H9 (cell line): ENCODE measurements at regions not wholly inside any gene's neighbourhood (a gene's known extent, or its start where the extent isn't known, plus 50 kb on each side); places are given as distances from the start of the nearest gene placed in this dataset.

ENCODE experiments used
- DNase-seq: peaks from one replicate; pipeline ENCODE4 v3.0.0-alpha.2; 2017
- H2AFZ ChIP-seq: one replicate; pipeline ENCODE4 v1.6.1; 2013; ENCODE audit warnings: mild to moderate bottlenecking, low read length, control low read depth, moderate library complexity
- H2AK5ac ChIP-seq: 2 replicates; pipeline ENCODE4 v1.6.1; 2013; ENCODE audit warnings: low read length, control low read depth, mixed read lengths; ENCODE audit not compliant: insufficient read length
- H2BK120ac ChIP-seq: one replicate; pipeline ENCODE4 v1.6.1; 2013; ENCODE audit warnings: low read depth, mild to moderate bottlenecking, low read length, control low read depth, inconsistent platforms; ENCODE audit not compliant: poor library complexity, severe bottlenecking
- H2BK12ac ChIP-seq: 2 replicates; pipeline ENCODE4 v1.6.1; 2013; ENCODE audit warnings: low read length, control low read depth, mixed read lengths, low read depth; ENCODE audit not compliant: insufficient read length
- H2BK15ac ChIP-seq: 2 replicates; pipeline ENCODE4 v1.6.1; 2013; ENCODE audit warnings: low read depth, low read length, control low read depth
- H2BK20ac ChIP-seq: one replicate; pipeline ENCODE4 v1.6.1; 2013; ENCODE audit warnings: low read depth, mild to moderate bottlenecking, low read length, control low read depth, inconsistent platforms; ENCODE audit not compliant: poor library complexity, severe bottlenecking
- H2BK5ac ChIP-seq: 2 replicates; pipeline ENCODE4 v1.6.1; 2013; ENCODE audit warnings: low read length, control low read depth, mixed read lengths; ENCODE audit not compliant: insufficient read length
- H3K14ac ChIP-seq: 2 replicates; pipeline ENCODE4 v1.6.1; 2013; ENCODE audit warnings: low read length, control low read depth; ENCODE audit not compliant: insufficient read depth
- H3K18ac ChIP-seq: 2 replicates; pipeline ENCODE4 v1.6.1; 2013; ENCODE audit warnings: low read depth, mild to moderate bottlenecking, mixed read lengths, low read length, control low read depth; ENCODE audit not compliant: insufficient read length
- H3K23ac ChIP-seq: 2 replicates; pipeline ENCODE4 v1.6.1; 2013; ENCODE audit warnings: low read length, control low read depth, mixed read lengths, low read depth; ENCODE audit not compliant: insufficient read length
- H3K23me2 ChIP-seq: 2 replicates; pipeline ENCODE4 v1.6.1; 2013; ENCODE audit warnings: low read depth, mild to moderate bottlenecking, mixed read lengths, low read length, control low read depth; ENCODE audit not compliant: insufficient read length, poor library complexity, severe bottlenecking
- H3K27ac ChIP-seq: 2 replicates; pipeline ENCODE4 v1.5.1; 2013; ENCODE audit warnings: low read length, control low read depth, mixed read lengths, low read depth; ENCODE audit not compliant: insufficient read length
- H3K27me3 ChIP-seq: 2 replicates; pipeline ENCODE4 v1.6.1; 2013; ENCODE audit warnings: low read length, control low read depth, inconsistent platforms; ENCODE audit not compliant: insufficient read depth
- H3K4ac ChIP-seq: 2 replicates; pipeline ENCODE4 v1.6.1; 2013; ENCODE audit warnings: low read depth, mild to moderate bottlenecking, control low read depth, inconsistent platforms, low read length, moderate library complexity
- H3K4me1 ChIP-seq: 2 replicates; pipeline ENCODE4 v1.6.1; 2013; ENCODE audit warnings: low read length, control low read depth, inconsistent platforms; ENCODE audit not compliant: insufficient read depth
- H3K4me2 ChIP-seq: 2 replicates; pipeline ENCODE4 v1.6.1; 2013; ENCODE audit warnings: low read length, control low read depth, mixed read lengths; ENCODE audit not compliant: insufficient read length, insufficient read depth
- H3K56ac ChIP-seq: 2 replicates; pipeline ENCODE4 v1.6.1; 2013; ENCODE audit warnings: low read depth, mild to moderate bottlenecking, mixed read lengths, low read length, control low read depth; ENCODE audit not compliant: insufficient read length
- H3K79me1 ChIP-seq: 2 replicates; pipeline ENCODE4 v1.6.1; 2013; ENCODE audit warnings: low read depth, mild to moderate bottlenecking, moderate library complexity, low read length, control low read depth, inconsistent platforms; ENCODE audit not compliant: insufficient read depth, poor library complexity, severe bottlenecking
- H3K79me2 ChIP-seq: 2 replicates; pipeline ENCODE4 v1.6.1; 2013; ENCODE audit warnings: low read length, control low read depth, inconsistent platforms; ENCODE audit not compliant: insufficient read depth
- H3K9ac ChIP-seq: 2 replicates; pipeline ENCODE4 v1.6.1; 2013; ENCODE audit warnings: low read length, control low read depth, mixed read lengths; ENCODE audit not compliant: insufficient read length; ENCODE audit errors: extremely low read depth
- H3K9me3 ChIP-seq: one replicate; pipeline ENCODE4 v1.6.1; 2013; ENCODE audit warnings: low read depth, low read length, inconsistent platforms; ENCODE audit not compliant: control insufficient read depth
- H3T11ph ChIP-seq: one replicate; pipeline ENCODE4 v1.6.1; 2013; ENCODE audit warnings: mild to moderate bottlenecking, low read length, control low read depth, inconsistent platforms
- H4K20me1 ChIP-seq: one replicate; pipeline ENCODE4 v1.6.1; 2013; ENCODE audit not compliant: control insufficient read depth, insufficient read length, insufficient read depth
- H4K5ac ChIP-seq: 2 replicates; pipeline ENCODE4 v1.6.1; 2013; ENCODE audit warnings: low read depth, mild to moderate bottlenecking, mixed read lengths, low read length, control low read depth; ENCODE audit not compliant: insufficient read length
- H4K8ac ChIP-seq: replicated peaks from 2 replicates; pipeline ENCODE4 v1.6.1; 2013; ENCODE audit warnings: low read length, control low read depth, mixed read lengths, low read depth; ENCODE audit not compliant: insufficient read length
- H4K91ac ChIP-seq: 2 replicates; pipeline ENCODE4 v1.6.1; 2013; ENCODE audit warnings: low read depth, mild to moderate bottlenecking, moderate library complexity, mixed read lengths, low read length, control low read depth; ENCODE audit not compliant: insufficient read length
- H3K27ac Mint-ChIP-seq, 3 experiments: 2 replicates in 2 of 3; 3 replicates in 1 of 3; pipeline ENCODE4 v1.8.0; 2020 to 2021; ENCODE audit warnings: mixed read lengths in 3 of 3, mild to moderate bottlenecking in 1 of 3, moderate library complexity in 1 of 3
- H3K27me3 Mint-ChIP-seq: 2 replicates; pipeline ENCODE4 v1.8.0; 2021; ENCODE audit warnings: low read depth, mild to moderate bottlenecking, moderate library complexity, mixed read lengths
- H3K36me3 Mint-ChIP-seq, 3 experiments: 2 replicates in 2 of 3; 3 replicates in 1 of 3; pipeline ENCODE4 v1.8.0; 2020 to 2021; ENCODE audit warnings: low read depth in 3 of 3, mixed read lengths in 3 of 3; ENCODE audit not compliant: insufficient read depth in 1 of 3
- H3K4me1 Mint-ChIP-seq, 2 experiments: 2 replicates each; pipeline ENCODE4 v1.8.0; 2020; ENCODE audit warnings: mixed read lengths in 2 of 2
- H3K4me3 Mint-ChIP-seq, 2 experiments: 2 replicates in 1 of 2; 3 replicates in 1 of 2; pipeline ENCODE4 v1.8.0; 2020 to 2021; ENCODE audit warnings: mild to moderate bottlenecking in 2 of 2, mixed read lengths in 2 of 2, moderate library complexity in 1 of 2
- H3K9me3 Mint-ChIP-seq, 2 experiments: 2 replicates in 1 of 2; 3 replicates in 1 of 2; pipeline ENCODE4 v1.8.0; 2020; ENCODE audit warnings: mild to moderate bottlenecking in 2 of 2, mixed read lengths in 2 of 2, moderate library complexity in 1 of 2
- WGBS: extraction: QIAGEN DNeasy Blood & Tissue Kit; methylation state at CpG from one replicate; pipeline ENCODE4 v1.1.7; 2013; ENCODE audit warnings: missing lambda C conversion rate, low lambda C conversion rate, mixed read lengths; ENCODE audit not compliant: insufficient read length; ENCODE audit errors: extremely low coverage; 5-methylcytosine and 5-hydroxymethylcytosine counted together
- TF ChIP-seq, protein P1 (sequence below): fragments of 200-600 bp; sonication (generic); conservative IDR thresholded peaks from 3 replicates; pipeline ENCODE4 v1.8.0; 2021; ENCODE audit warnings: antibody characterized with exemption, mild to moderate bottlenecking

DNA sequence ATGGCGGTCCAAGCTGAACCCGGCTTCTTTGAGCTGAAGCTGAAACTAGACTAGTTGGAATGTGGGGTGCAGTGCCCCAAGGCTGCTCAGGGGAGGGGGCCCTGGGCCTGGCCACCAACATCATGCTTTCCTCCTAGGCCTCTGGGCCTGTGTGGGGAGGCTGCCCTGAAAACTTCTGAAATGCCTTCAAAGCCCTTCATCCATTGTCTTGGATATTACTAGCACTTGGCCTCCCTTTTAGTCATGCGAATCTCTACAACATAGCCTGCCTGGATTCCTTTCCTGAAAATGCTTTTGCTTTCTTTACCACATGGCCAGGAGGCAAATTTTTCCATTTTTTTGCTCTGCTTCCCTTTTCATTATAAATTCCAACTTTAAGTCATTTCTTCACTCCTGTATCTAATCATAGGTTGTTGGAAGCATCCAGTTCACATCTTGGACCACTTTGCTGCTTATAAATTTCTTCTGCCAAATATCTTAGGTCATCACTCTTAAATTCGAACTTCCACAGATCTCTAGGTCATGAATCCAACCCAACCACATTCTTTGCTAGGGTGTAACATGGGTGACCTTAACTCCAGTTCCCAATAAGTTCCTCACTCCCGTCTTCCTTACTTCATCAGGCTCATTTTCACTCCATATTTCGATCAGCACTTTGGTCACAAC is 103.4 kb downstream of the DDIT4L start:
- H4K5ac ChIP-seq: no peak overlapping the region
- WGBS: no CpG with 5 or more reads among the region's 6 CpGs
- H3K23me2 ChIP-seq: no peaks in the 10 kb centered on the region
- Mint-ChIP-seq H3K4me3 (no peak overlapping the region; a peak in 1 of 5 replicates), H3K9me3 (peaks cover 10 to 18% of the 10 kb centered on the region in 2 experiments; a peak in 4 of 5 replicates), H3K27me3 (no peaks in the 10 kb centered on the region; the same call in 1 of the 2 replicates), H3K27ac (peak overlapping the region in 1 of 3 experiments; percentile 1; a peak in 2 of 7 replicates), H3K36me3 (peaks cover 3 to 13% (median 10%) of the 10 kb centered on the region in 3 experiments; a peak in 5 of 7 replicates), H3K4me1 (peaks cover 11% of the 10 kb centered on the region in 2 experiments)
- H2BK120ac ChIP-seq: no peak overlapping the region
- no peak overlapping the region for H4K8ac ChIP-seq
- H4K20me1 ChIP-seq: no peaks in the 10 kb centered on the region
- no peak overlapping the region for H3T11ph ChIP-seq
- no peak overlapping the region for H3K4ac ChIP-seq
- H3K27ac ChIP-seq: no peak overlapping the region
- no peak overlapping the region for H4K91ac ChIP-seq
- no peaks in the 10 kb centered on the region for H3K79me2 ChIP-seq
- no peaks in the 10 kb centered on the region for H3K9me3 ChIP-seq
- no peak overlapping the region for H3K23ac ChIP-seq
- DNase-seq: peak; percentile 45
- H3K79me1 ChIP-seq: no peaks in the 10 kb centered on the region
- H2BK15ac ChIP-seq: no peak overlapping the region
- no peak overlapping the region for H2AFZ ChIP-seq
- no peak overlapping the region for H2BK12ac ChIP-seq
- H3K4me1 ChIP-seq: peaks cover 7% of the 10 kb centered on the region; the same call in 1 of the 2 replicates
- H3K27me3 ChIP-seq: no peaks in the 10 kb centered on the region
- no peak overlapping the region for H2BK5ac ChIP-seq
- no peak overlapping the region for H2BK20ac ChIP-seq
- H3K18ac ChIP-seq: no peak overlapping the region
- TF ChIP-seq, protein P1, sequence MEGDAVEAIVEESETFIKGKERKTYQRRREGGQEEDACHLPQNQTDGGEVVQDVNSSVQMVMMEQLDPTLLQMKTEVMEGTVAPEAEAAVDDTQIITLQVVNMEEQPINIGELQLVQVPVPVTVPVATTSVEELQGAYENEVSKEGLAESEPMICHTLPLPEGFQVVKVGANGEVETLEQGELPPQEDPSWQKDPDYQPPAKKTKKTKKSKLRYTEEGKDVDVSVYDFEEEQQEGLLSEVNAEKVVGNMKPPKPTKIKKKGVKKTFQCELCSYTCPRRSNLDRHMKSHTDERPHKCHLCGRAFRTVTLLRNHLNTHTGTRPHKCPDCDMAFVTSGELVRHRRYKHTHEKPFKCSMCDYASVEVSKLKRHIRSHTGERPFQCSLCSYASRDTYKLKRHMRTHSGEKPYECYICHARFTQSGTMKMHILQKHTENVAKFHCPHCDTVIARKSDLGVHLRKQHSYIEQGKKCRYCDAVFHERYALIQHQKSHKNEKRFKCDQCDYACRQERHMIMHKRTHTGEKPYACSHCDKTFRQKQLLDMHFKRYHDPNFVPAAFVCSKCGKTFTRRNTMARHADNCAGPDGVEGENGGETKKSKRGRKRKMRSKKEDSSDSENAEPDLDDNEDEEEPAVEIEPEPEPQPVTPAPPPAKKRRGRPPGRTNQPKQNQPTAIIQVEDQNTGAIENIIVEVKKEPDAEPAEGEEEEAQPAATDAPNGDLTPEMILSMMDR: no peak
- H2AK5ac ChIP-seq: no peak overlapping the region
- H3K14ac ChIP-seq: no peak overlapping the region
- no peak overlapping the region for H3K56ac ChIP-seq
- no peak overlapping the region for H3K9ac ChIP-seq
- H3K4me2 ChIP-seq: no peak overlapping the region
